ENCODE measurements at regions not wholly inside any gene's neighbourhood (a gene's known extent, or its start where the extent isn't known, plus 50 kb on each side); places are given as distances from the start of the nearest gene placed in this dataset.

GRCh38 chr6:137697267-137697938 lies 169.7 kb upstream of the TNFAIP3 start:
- Histone ChIP-seq H3K36me3 (no peaks in the 10 kb centered on the region), H3K4me3 (no peak overlapping the region), H3K27ac (peak overlapping the region in 1 of 4 donors; percentile 12), H3K27me3 (no peaks in the 10 kb centered on the region), H3K9me3 (no peaks in the 10 kb centered on the region), H3K4me1 (peaks cover 6 to 17% (median 12%) of the 10 kb centered on the region in 4 donors)
- TF ChIP-seq CTCF (IDR thresholded peaks at IDR 0.05), result no peak
- TF ChIP-seq POLR2AphosphoS5 (IDR thresholded peaks at IDR 0.05), result peak in 1 of 2 donors; percentile 43
- no peak for TF ChIP-seq EP300 (IDR thresholded peaks at IDR 0.05)
- no peak for TF ChIP-seq POLR2A (IDR thresholded peaks at IDR 0.05)
- DNase-seq, result no peak
- ATAC-seq (ENCODE audit: low FRiP score in 2 of 2), result peak in 1 of 2 donors; percentile 27
- WGBS, 2 donors, result 43 to 44% methylated on average over 2 of the region's 2 CpGs

GRCh38 chr6:137698636-137699030 lies 168.4 kb upstream of the TNFAIP3 start:
- no peak for TF ChIP-seq EP300 (IDR thresholded peaks at IDR 0.05)
- no peak for TF ChIP-seq CTCF (IDR thresholded peaks at IDR 0.05)
- TF ChIP-seq POLR2AphosphoS5 (IDR thresholded peaks at IDR 0.05), result no peak
- no peak for TF ChIP-seq POLR2A (IDR thresholded peaks at IDR 0.05)
- Histone ChIP-seq H3K4me3 (no peak overlapping the region), H3K27ac (no peak overlapping the region), H3K27me3 (no peaks in the 10 kb centered on the region), H3K4me1 (peaks cover 6 to 17% (median 12%) of the 10 kb centered on the region in 4 donors), H3K36me3 (no peaks in the 10 kb centered on the region), H3K9me3 (no peaks in the 10 kb centered on the region)
- peak in 1 of 2 donors; percentile 64 for ATAC-seq (ENCODE audit: low FRiP score in 2 of 2)
- peak in 1 of 2 donors; percentile 46 for DNase-seq
- WGBS, 2 donors, result 56 to 61% methylated on average over 3 of the region's 3 CpGs

DNA sequence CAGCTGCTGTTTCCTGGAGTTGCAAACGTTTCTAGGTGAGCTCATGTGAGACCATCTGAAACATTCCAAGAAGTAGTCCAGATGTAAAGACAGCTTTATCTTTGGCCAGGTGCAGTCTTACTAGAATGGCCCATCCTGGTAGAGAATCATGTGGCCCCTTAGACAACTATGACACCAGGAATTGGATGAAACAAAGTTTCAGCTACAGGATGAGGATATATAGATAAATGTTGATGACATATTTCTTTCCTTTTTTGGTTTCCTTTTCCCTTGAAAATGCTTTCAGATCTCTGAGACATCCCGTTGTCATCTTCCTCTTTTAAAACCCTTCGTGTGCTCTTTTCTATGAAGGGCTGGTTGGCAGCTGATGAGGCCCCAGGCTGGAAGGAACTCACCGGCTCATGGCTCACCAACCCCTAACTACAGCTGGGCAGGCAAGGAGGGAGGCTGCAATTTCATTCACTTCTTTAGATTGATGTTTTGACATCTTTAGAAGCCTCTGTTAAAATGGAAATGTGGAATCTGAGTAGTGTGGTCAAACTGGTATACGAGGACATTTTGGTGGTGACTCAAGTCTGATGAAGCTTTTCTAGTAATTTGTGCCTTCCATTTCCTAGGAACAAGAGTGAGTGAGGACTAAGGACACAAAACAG lies 167.9 kb upstream of the TNFAIP3 start:
- DNase-seq (no peak), ATAC-seq (ENCODE audit: low FRiP score in 2 of 2) (peak in 1 of 2 donors; percentile 68)
- peaks cover 6 to 17% (median 12%) of the 10 kb centered on the region in 4 donors for H3K4me1 ChIP-seq
- 41% methylated on average over 5 of the region's 5 CpGs for WGBS, 2 donors
- H3K27me3 ChIP-seq, result no peaks in the 10 kb centered on the region
- TF ChIP-seq POLR2AphosphoS5 (IDR thresholded peaks at IDR 0.05) (no peak), POLR2A (IDR thresholded peaks at IDR 0.05) (no peak), EP300 (IDR thresholded peaks at IDR 0.05) (no peak), CTCF (IDR thresholded peaks at IDR 0.05) (no peak)
- H3K27ac ChIP-seq, result peak overlapping the region in 2 of 4 donors; percentile 2 to 5
- no peaks in the 10 kb centered on the region for H3K36me3 ChIP-seq
- no peaks in the 10 kb centered on the region for H3K9me3 ChIP-seq
- no peak overlapping the region for H3K4me3 ChIP-seq

DNA sequence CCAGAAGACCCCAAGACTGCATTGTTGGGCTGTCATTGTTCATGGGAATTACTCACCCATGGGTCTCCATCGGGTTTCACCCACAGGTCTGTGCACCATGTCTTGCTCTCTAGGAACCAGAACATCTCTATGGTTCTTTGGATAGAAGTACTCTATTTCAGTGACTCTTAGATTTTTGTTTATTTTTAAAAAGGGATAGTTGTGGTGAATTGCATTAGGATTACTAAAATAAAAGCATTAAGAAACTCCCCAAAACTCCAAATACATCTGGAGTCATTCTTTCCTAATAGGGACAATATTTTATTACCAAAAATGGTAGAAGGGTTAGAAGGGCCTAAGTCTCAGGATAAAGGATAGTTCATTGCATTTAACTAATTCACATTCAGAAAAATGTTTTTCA lies 166.9 kb upstream of the TNFAIP3 start:
- H3K4me1 ChIP-seq, result peaks cover 6 to 17% (median 12%) of the 10 kb centered on the region in 4 donors
- H3K27ac ChIP-seq, result peak overlapping the region in 1 of 4 donors; percentile 32
- no peak for TF ChIP-seq CTCF (IDR thresholded peaks at IDR 0.05)
- no peak for TF ChIP-seq POLR2A (IDR thresholded peaks at IDR 0.05)
- H3K27me3 ChIP-seq, result no peaks in the 10 kb centered on the region
- H3K4me3 ChIP-seq, result no peak overlapping the region
- WGBS, 2 donors, result 87% methylated on average over 1 of the region's 1 CpG
- H3K9me3 ChIP-seq, result no peaks in the 10 kb centered on the region
- DNase-seq, result no peak
- no peaks in the 10 kb centered on the region for H3K36me3 ChIP-seq
- ATAC-seq (ENCODE audit: low FRiP score in 2 of 2), result no peak

All from upper lobe of left lung (tissue), 6 donors.